ENCODE measurements at regions not wholly inside any gene's neighbourhood (a gene's known extent, or its start where the extent isn't known, plus 50 kb on each side); places are given as distances from the start of the nearest gene placed in this dataset.

GRCh38 chr2:221883976-221884375 lies 311.9 kb upstream of the EPHA4 start:
- H3K4me1 ChIP-seq, result no peaks in the 10 kb centered on the region
- no peak for DNase-seq (ENCODE audit: extremely low spot score in 2 of 2)
- no peaks in the 10 kb centered on the region for H3K27me3 ChIP-seq
- no peak overlapping the region for H3K4me3 ChIP-seq
- no peak overlapping the region for H3K27ac ChIP-seq
- TF ChIP-seq, protein P1, sequence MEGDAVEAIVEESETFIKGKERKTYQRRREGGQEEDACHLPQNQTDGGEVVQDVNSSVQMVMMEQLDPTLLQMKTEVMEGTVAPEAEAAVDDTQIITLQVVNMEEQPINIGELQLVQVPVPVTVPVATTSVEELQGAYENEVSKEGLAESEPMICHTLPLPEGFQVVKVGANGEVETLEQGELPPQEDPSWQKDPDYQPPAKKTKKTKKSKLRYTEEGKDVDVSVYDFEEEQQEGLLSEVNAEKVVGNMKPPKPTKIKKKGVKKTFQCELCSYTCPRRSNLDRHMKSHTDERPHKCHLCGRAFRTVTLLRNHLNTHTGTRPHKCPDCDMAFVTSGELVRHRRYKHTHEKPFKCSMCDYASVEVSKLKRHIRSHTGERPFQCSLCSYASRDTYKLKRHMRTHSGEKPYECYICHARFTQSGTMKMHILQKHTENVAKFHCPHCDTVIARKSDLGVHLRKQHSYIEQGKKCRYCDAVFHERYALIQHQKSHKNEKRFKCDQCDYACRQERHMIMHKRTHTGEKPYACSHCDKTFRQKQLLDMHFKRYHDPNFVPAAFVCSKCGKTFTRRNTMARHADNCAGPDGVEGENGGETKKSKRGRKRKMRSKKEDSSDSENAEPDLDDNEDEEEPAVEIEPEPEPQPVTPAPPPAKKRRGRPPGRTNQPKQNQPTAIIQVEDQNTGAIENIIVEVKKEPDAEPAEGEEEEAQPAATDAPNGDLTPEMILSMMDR (IDR thresholded peaks at IDR 0.05), result no peak
- TF ChIP-seq POLR2AphosphoS5 (IDR thresholded peaks at IDR 0.05; ENCODE audit: insufficient read depth in 1 of 2, low read depth in 1 of 2) (no peak), POLR2A (IDR thresholded peaks at IDR 0.05) (no peak)
- H3K36me3 ChIP-seq, result no peaks in the 10 kb centered on the region
- intact Hi-C loops (cut with DNase I), result no loop called here
- H3K9me3 ChIP-seq, result no peaks in the 10 kb centered on the region

DNA sequence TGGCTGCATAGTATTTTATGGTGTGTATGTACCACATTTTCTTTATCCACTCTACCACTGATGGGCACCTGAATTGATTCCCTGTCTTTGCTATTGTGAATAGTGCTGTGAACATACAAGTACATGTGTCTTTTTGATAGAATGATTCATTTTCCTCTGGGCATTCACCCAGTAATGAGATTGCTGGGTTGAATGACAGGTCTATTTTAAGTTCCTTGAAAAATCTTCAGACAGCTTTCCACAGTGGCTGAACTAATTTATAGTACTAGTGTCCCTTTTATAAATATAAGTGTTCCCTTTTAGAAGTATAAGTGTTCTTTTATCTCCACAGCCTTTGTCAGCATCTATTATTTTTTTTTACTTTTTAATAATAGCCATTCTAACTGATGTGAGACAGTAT lies 303.9 kb upstream of the EPHA4 start:
- no peak overlapping the region for H3K27ac ChIP-seq
- H3K4me1 ChIP-seq, result no peaks in the 10 kb centered on the region
- H3K4me3 ChIP-seq, result no peak overlapping the region
- intact Hi-C loops (cut with DNase I), result no loop called here
- H3K9me3 ChIP-seq, result no peaks in the 10 kb centered on the region
- TF ChIP-seq, protein P1 (IDR thresholded peaks at IDR 0.05), result no peak
- no peak for TF ChIP-seq POLR2A (IDR thresholded peaks at IDR 0.05)
- no peak for TF ChIP-seq POLR2AphosphoS5 (IDR thresholded peaks at IDR 0.05; ENCODE audit: insufficient read depth in 1 of 2, low read depth in 1 of 2)
- no peaks in the 10 kb centered on the region for H3K27me3 ChIP-seq
- no peaks in the 10 kb centered on the region for H3K36me3 ChIP-seq
- no peak for DNase-seq (ENCODE audit: extremely low spot score in 2 of 2)

DNA sequence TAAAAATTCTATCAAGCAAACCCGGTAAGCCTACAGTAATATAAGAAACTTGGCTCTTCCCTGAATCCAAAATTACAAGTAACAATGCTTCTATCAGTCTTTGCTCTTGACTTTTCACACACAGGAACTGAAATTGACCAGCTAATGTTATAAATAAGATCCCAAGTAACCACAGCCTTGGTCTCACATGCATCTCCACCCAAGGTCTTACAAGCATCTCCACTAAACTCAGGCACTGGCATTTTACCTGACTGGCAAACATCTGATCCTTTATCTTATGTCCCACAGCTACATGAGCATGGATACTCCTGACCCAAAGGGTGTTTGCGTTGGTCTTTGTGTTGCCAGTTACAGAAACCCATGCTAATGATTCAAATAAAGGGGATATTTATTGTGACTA lies 302.3 kb upstream of the EPHA4 start:
- intact Hi-C loops (cut with DNase I), result no loop called here
- DNase-seq (ENCODE audit: extremely low spot score in 2 of 2), result no peak
- no peak overlapping the region for H3K4me3 ChIP-seq
- no peaks in the 10 kb centered on the region for H3K27me3 ChIP-seq
- H3K36me3 ChIP-seq, result no peaks in the 10 kb centered on the region
- no peaks in the 10 kb centered on the region for H3K9me3 ChIP-seq
- H3K27ac ChIP-seq, result no peak overlapping the region
- TF ChIP-seq, protein P1 (IDR thresholded peaks at IDR 0.05), result no peak
- TF ChIP-seq POLR2A (IDR thresholded peaks at IDR 0.05) (no peak), POLR2AphosphoS5 (IDR thresholded peaks at IDR 0.05; ENCODE audit: insufficient read depth in 1 of 2, low read depth in 1 of 2) (no peak)
- H3K4me1 ChIP-seq, result no peaks in the 10 kb centered on the region

GRCh38 chr2:221857719-221858118 lies 285.6 kb upstream of the EPHA4 start:
- DNase-seq (ENCODE audit: extremely low spot score in 2 of 2), result no peak
- H3K27me3 ChIP-seq, result no peaks in the 10 kb centered on the region
- intact Hi-C loops (cut with DNase I), result no loop called here

GRCh38 chr2:221853297-221853696 lies 281.2 kb upstream of the EPHA4 start:
- TF ChIP-seq, protein P1 (IDR thresholded peaks at IDR 0.05), result no peak
- no peak for TF ChIP-seq POLR2AphosphoS5 (IDR thresholded peaks at IDR 0.05; ENCODE audit: insufficient read depth in 1 of 2, low read depth in 1 of 2)
- no peak for TF ChIP-seq POLR2A (IDR thresholded peaks at IDR 0.05)
- DNase-seq (ENCODE audit: extremely low spot score in 2 of 2), result no peak
- Histone ChIP-seq H3K9me3 (no peaks in the 10 kb centered on the region), H3K4me1 (no peaks in the 10 kb centered on the region), H3K27ac (no peak overlapping the region), H3K4me3 (no peak overlapping the region), H3K36me3 (no peaks in the 10 kb centered on the region), H3K27me3 (no peaks in the 10 kb centered on the region)
- intact Hi-C loops (cut with DNase I), result no loop called here

More at GRCh38 chr2:221857719-221858118, 285.6 kb upstream of the EPHA4 start:
- Histone ChIP-seq H3K4me3 (no peak overlapping the region), H3K9me3 (no peaks in the 10 kb centered on the region), H3K36me3 (no peaks in the 10 kb centered on the region), H3K27ac (no peak overlapping the region), H3K4me1 (no peaks in the 10 kb centered on the region)
- TF ChIP-seq, protein P1 (IDR thresholded peaks at IDR 0.05), result no peak
- TF ChIP-seq POLR2AphosphoS5 (IDR thresholded peaks at IDR 0.05; ENCODE audit: insufficient read depth in 1 of 2, low read depth in 1 of 2) (no peak), POLR2A (IDR thresholded peaks at IDR 0.05) (no peak)

Data from vagina (tissue), 2 donors.